Neural crest cell (in vitro differentiated cells): ENCODE measurements at regions not wholly inside any gene's neighbourhood (a gene's known extent, or its start where the extent isn't known, plus 50 kb on each side); places are given as distances from the start of the nearest gene placed in this dataset.

Experiments
- DNase-seq: peaks from one replicate; pipeline ENCODE4 v3.0.0; 2021; ENCODE audit warnings: low read depth, mixed read lengths, low spot score
- H3K27ac Mint-ChIP-seq: one replicate; pipeline ENCODE4 v1.8.0; 2021; ENCODE audit warnings: mild to moderate bottlenecking, mixed read lengths; ENCODE audit not compliant: unreplicated experiment
- H3K27me3 Mint-ChIP-seq: 2 replicates; pipeline ENCODE4 v1.8.0; 2021; ENCODE audit warnings: low read depth, mild to moderate bottlenecking, mixed read lengths
- H3K36me3 Mint-ChIP-seq: 2 replicates; pipeline ENCODE4 v1.8.0; 2021; ENCODE audit warnings: low read depth, mild to moderate bottlenecking, mixed read lengths
- H3K4me1 Mint-ChIP-seq: 2 replicates; pipeline ENCODE4 v1.8.0; 2021; ENCODE audit warnings: mixed read lengths
- H3K4me3 Mint-ChIP-seq: one replicate; pipeline ENCODE4 v1.8.0; 2021; ENCODE audit warnings: mild to moderate bottlenecking, mixed read lengths
- H3K9me3 Mint-ChIP-seq: 2 replicates; pipeline ENCODE4 v1.8.0; 2021; ENCODE audit warnings: mixed read lengths
- CTCF ChIP-seq: fragments of 200-600 bp; sonication (generic); conservative IDR thresholded peaks from 2 replicates; pipeline ENCODE4 v1.5.0; 2021; ENCODE audit warnings: antibody characterized with exemption, mild to moderate bottlenecking

- Mint-ChIP-seq H3K4me1 (no peaks in the 10 kb centered on the region), H3K9me3 (no peaks in the 10 kb centered on the region), H3K27ac (peak overlapping the region; percentile 57), H3K36me3 (no peaks in the 10 kb centered on the region), H3K4me3 (no peak overlapping the region), H3K27me3 (no peaks in the 10 kb centered on the region)
- no peak for DNase-seq
- no peak for TF ChIP-seq CTCF
Measured at GRCh38 chr17:79429864-79430494, 180.9 kb downstream of the RBFOX3 start.

- no peaks in the 10 kb centered on the region for H3K9me3 Mint-ChIP-seq
- no peaks in the 10 kb centered on the region for H3K36me3 Mint-ChIP-seq
- TF ChIP-seq CTCF = no peak
- H3K4me3 Mint-ChIP-seq = no peak overlapping the region
- H3K27me3 Mint-ChIP-seq = no peaks in the 10 kb centered on the region
- DNase-seq = no peak
- H3K27ac Mint-ChIP-seq = no peak overlapping the region
- no peaks in the 10 kb centered on the region for H3K4me1 Mint-ChIP-seq
Measured at GRCh38 chr17:79428988-79429387, 181.9 kb downstream of the RBFOX3 start.

GRCh38 chr17:79427621-79428539 is 183.0 kb downstream of the RBFOX3 start:
- no peaks in the 10 kb centered on the region for H3K27me3 Mint-ChIP-seq
- H3K4me3 Mint-ChIP-seq = no peak overlapping the region
- no peaks in the 10 kb centered on the region for H3K36me3 Mint-ChIP-seq
- no peaks in the 10 kb centered on the region for H3K4me1 Mint-ChIP-seq
- no peak for DNase-seq
- no peaks in the 10 kb centered on the region for H3K9me3 Mint-ChIP-seq
- no peak for TF ChIP-seq CTCF
- no peak overlapping the region for H3K27ac Mint-ChIP-seq

- Mint-ChIP-seq H3K9me3 (no peaks in the 10 kb centered on the region), H3K36me3 (no peaks in the 10 kb centered on the region), H3K4me3 (no peak overlapping the region), H3K4me1 (peaks cover 3% of the 10 kb centered on the region), H3K27ac (peak overlapping the region; percentile 50), H3K27me3 (no peaks in the 10 kb centered on the region)
- no peak for DNase-seq
- TF ChIP-seq CTCF = no peak
Measured at GRCh38 chr17:79425686-79426085, 185.2 kb downstream of the RBFOX3 start.

- Mint-ChIP-seq H3K27me3 (no peaks in the 10 kb centered on the region), H3K4me1 (peaks cover 11% of the 10 kb centered on the region), H3K4me3 (no peak overlapping the region), H3K9me3 (no peaks in the 10 kb centered on the region), H3K36me3 (no peaks in the 10 kb centered on the region), H3K27ac (peak overlapping the region; percentile 27)
- TF ChIP-seq CTCF = no peak
- DNase-seq = no peak
Measured at GRCh38 chr17:79424471-79425185, 186.2 kb downstream of the RBFOX3 start.
